Nephron progenitor cell (in vitro differentiated cells): ENCODE measurements at regions not wholly inside any gene's neighbourhood (a gene's known extent, or its start where the extent isn't known, plus 50 kb on each side); places are given as distances from the start of the nearest gene placed in this dataset.

Experiments used
- DNase-seq: peaks from one replicate; pipeline ENCODE4 v3.0.0; 2021
- H3K27ac Mint-ChIP-seq: 2 replicates; pipeline ENCODE4 v1.8.0; 2021; ENCODE audit warnings: mild to moderate bottlenecking, moderate library complexity, mixed read lengths
- H3K27me3 Mint-ChIP-seq: 2 replicates; pipeline ENCODE4 v1.8.0; 2021; ENCODE audit warnings: mild to moderate bottlenecking, low read depth, mixed read lengths; ENCODE audit not compliant: poor library complexity
- H3K36me3 Mint-ChIP-seq: 2 replicates; pipeline ENCODE4 v1.8.0; 2021; ENCODE audit warnings: low read depth, mixed read lengths
- H3K4me1 Mint-ChIP-seq: 2 replicates; pipeline ENCODE4 v1.8.0; 2021; ENCODE audit warnings: mixed read lengths
- H3K4me3 Mint-ChIP-seq: 2 replicates; pipeline ENCODE4 v1.8.0; 2021; ENCODE audit warnings: mild to moderate bottlenecking, moderate library complexity, mixed read lengths
- H3K9me3 Mint-ChIP-seq: 2 replicates; pipeline ENCODE4 v1.8.0; 2021; ENCODE audit warnings: mild to moderate bottlenecking, moderate library complexity, mixed read lengths
- CTCF ChIP-seq: fragments of 200-600 bp; sonication (generic); IDR thresholded peaks from 2 replicates; pipeline ENCODE4 v1.5.0; 2021; ENCODE audit warnings: antibody characterized with exemption

- DNase-seq, result no peak
- H3K36me3 Mint-ChIP-seq, result no peaks in the 10 kb centered on the region
- H3K27ac Mint-ChIP-seq, result no peak overlapping the region
- no peak overlapping the region for H3K4me3 Mint-ChIP-seq
- no peak for TF ChIP-seq CTCF
- H3K4me1 Mint-ChIP-seq, result peaks cover 59% of the 10 kb centered on the region
- H3K9me3 Mint-ChIP-seq, result no peaks in the 10 kb centered on the region
- peaks cover 6% of the 10 kb centered on the region for H3K27me3 Mint-ChIP-seq
Observed at GRCh38 chr7:41133690-41134299, 569.1 kb downstream of the INHBA start.

- DNase-seq, result no peak
- no peak overlapping the region for H3K27ac Mint-ChIP-seq
- H3K4me1 Mint-ChIP-seq, result peaks cover 45% of the 10 kb centered on the region
Observed at GRCh38 chr7:41131956-41132355, 570.9 kb downstream of the INHBA start.

GRCh38 chr7:41130561-41131236, 572.2 kb downstream of the INHBA start:
- Mint-ChIP-seq H3K27ac (peak overlapping the region; percentile 87), H3K4me1 (peaks cover 45% of the 10 kb centered on the region), H3K9me3 (no peaks in the 10 kb centered on the region), H3K36me3 (no peaks in the 10 kb centered on the region), H3K4me3 (no peak overlapping the region), H3K27me3 (peaks cover 6% of the 10 kb centered on the region)
- TF ChIP-seq CTCF, result no peak
- DNase-seq, result no peak

More at GRCh38 chr7:41131956-41132355, 570.9 kb downstream of the INHBA start:
- no peak for TF ChIP-seq CTCF
- Mint-ChIP-seq H3K9me3 (no peaks in the 10 kb centered on the region), H3K4me3 (no peak overlapping the region), H3K27me3 (peaks cover 6% of the 10 kb centered on the region), H3K36me3 (no peaks in the 10 kb centered on the region)

GRCh38 chr7:41130086-41130485, 572.8 kb downstream of the INHBA start:
- Mint-ChIP-seq H3K27me3 (peaks cover 6% of the 10 kb centered on the region), H3K4me3 (no peak overlapping the region), H3K4me1 (peaks cover 45% of the 10 kb centered on the region), H3K36me3 (no peaks in the 10 kb centered on the region), H3K9me3 (no peaks in the 10 kb centered on the region), H3K27ac (no peak overlapping the region)
- DNase-seq, result no peak
- TF ChIP-seq CTCF, result no peak

- no peak overlapping the region for H3K27ac Mint-ChIP-seq
- peaks cover under 1% of the 10 kb centered on the region for H3K9me3 Mint-ChIP-seq
- DNase-seq, result no peak
- H3K4me1 Mint-ChIP-seq, result peaks cover 12% of the 10 kb centered on the region
- peaks cover 3% of the 10 kb centered on the region for H3K27me3 Mint-ChIP-seq
- no peak for TF ChIP-seq CTCF
- H3K36me3 Mint-ChIP-seq, result no peaks in the 10 kb centered on the region
- no peak overlapping the region for H3K4me3 Mint-ChIP-seq
Observed at GRCh38 chr7:41125343-41125742, 577.5 kb downstream of the INHBA start.
